Myocyte (in vitro differentiated cells): ENCODE measurements at regions not wholly inside any gene's neighbourhood (a gene's known extent, or its start where the extent isn't known, plus 50 kb on each side); places are given as distances from the start of the nearest gene placed in this dataset.
A peak's percentile ranks its signal among the peaks of the same experiment; 100 is the strongest.

Experiments used
- DNase-seq: peaks from one replicate; pipeline ENCODE4 v3.0.0-alpha.2; 2012; ENCODE audit warnings: low read depth

DNA sequence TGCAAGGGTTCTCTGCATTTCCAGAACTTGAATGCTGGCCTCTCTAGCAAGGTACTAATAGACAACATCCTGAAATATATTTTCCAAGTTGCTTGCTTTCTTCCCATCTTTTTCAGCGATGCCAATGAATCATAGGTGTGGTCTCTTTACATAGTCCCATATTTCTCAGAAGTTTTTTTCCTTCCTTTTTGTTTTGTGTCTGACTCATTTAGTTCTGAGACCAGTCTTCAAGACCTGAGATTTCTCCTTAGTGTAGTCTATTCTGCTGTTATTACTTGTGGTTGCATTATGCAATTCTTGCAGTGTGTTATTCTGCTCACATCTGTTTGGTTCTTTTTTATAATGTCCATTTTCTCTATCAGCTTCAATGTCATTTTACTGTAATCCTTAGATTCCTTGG is 1265.0 kb upstream of the ALCAM start:
- DNase-seq, result no peak

GRCh38 chr3:104102386-104102785 is 1264.3 kb upstream of the ALCAM start:
- peak; percentile 44 for DNase-seq

DNA sequence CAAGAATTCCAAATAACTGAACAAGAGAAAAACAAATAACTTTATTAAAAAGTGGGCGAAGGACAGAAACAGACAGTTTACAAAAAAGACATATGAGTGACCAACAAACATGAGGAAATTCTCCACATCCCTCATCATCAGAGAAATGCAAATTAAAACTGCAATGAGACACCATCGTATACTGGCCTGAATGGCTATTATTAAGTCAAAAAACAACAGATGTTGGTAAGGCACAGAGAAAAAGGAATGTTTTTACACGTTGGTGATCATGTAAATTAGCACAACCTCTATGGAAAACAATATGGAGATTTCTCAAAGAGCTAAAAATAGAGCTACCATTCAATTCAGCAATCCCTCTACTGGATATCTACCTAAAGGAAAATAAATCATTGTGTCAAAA is 1260.4 kb upstream of the ALCAM start:
- no peak for DNase-seq

DNA sequence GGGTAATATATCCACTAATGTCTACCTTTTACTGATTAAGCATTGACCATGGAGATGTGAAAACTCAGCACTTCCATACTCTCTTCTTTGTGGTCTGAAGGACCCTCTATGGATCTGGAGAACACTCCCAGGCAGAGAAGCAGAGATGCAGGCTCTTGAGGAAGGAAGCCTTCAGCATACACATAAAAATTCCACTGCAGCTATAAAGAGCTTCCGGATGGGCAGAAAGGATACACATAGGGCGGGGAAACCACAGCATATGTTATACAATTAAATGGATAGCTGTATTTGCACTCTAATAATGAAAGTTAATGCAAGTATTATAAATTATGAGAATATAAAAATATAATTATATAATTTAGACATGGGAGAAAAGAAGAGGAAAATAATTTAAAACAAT is 1258.2 kb upstream of the ALCAM start:
- no peak for DNase-seq

- no peak for DNase-seq
Measured at GRCh38 chr3:104126463-104126862, 1240.2 kb upstream of the ALCAM start.

- no peak for DNase-seq
Measured at GRCh38 chr3:104126864-104127553, 1239.7 kb upstream of the ALCAM start.

DNA sequence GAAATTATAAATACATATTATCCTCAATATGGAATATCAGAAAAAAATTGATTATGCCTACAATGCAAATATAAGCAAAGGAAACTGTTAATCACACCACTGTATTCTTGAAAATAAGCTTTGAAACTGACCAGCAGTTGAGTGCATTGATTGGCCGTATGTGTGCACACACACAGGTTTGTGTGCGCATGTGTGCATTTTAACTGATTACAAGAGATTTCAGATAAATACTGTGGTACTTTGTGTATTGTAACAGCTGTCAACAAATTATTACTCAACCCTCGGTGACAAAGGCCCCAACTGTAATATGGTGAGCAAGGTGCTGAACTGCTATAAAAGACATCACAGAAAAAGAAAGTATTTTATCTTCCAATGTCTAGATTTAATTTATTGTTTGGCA is 1238.9 kb upstream of the ALCAM start:
- DNase-seq, result no peak

- no peak for DNase-seq
Measured at GRCh38 chr3:104132566-104133403, 1233.9 kb upstream of the ALCAM start.

DNA sequence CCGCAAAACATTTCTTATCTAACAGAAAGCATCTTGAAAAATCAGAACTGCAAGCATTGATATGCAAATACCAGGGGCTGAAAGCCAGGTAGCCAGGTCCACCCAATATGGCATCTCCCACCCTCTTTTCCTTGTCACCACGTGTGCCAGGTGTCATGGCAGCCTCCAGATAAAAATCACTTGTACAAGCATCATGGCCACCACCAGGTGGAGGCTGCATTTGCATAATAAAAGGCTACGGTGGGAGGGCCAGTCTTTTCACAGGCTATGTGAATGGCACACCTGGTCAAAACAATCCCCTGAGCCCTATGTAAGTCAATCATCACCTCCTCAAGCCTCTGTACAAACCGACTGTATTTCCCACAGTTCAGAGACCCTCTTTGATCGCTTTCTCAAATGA is 1233.1 kb upstream of the ALCAM start:
- DNase-seq, result no peak

- DNase-seq, result no peak
Measured at GRCh38 chr3:104137116-104137515, 1229.6 kb upstream of the ALCAM start.

DNA sequence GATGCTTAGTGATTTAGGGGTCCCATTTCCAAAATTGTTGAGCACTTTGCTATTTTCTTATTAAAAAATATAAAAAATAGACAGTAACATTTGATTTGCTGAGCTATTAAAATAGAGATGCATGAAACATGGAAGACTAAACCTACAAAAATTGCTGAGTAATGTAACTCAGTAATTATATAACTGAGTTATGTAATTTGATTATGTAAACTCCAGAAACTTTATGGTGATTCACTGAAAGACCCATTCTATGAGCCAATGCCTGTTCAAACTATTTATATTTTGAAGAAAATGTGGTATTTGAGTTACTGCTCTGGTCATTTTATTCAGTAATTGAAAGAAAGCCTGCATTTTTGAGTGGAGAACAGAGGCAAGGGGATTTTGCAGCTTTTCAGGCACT is 1221.5 kb upstream of the ALCAM start:
- no peak for DNase-seq

DNA sequence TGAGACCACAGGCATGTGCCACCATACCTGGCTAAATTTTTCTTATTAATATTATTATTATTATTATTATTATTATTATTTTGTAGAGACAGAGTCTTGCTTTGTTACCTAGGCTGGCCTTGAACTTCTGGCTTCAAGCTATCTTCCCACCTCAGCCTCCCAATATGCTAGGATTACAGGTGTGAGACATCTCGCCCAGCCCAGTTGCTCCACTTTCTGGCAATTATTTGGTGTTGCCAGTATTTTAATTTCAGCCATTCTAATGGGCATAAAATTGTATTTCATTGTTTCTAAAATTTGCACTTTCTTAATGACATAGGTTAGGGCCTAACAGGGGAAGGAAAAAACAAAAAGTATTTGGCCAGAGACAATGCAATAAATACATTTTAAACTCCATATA is 1217.6 kb upstream of the ALCAM start:
- no peak for DNase-seq

DNA sequence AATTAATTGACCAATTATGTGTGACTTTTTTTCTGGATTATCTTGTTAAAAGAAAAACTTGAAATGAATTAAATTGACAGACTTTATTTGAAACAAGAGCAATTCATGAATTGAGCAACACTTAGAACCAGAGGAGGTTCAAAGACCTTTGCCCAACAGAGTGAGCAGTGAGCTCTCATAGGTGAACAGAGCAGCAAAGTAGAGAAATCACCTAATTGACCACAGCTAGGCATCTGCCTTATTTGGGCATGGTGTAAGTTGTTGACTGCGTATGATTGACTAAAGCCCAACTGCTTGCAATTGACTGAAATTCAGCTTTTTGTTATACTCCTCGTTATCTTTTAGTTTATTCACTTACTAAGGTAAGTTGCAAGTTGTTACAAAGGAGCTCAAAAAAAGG is 1216.0 kb upstream of the ALCAM start:
- no peak for DNase-seq

GRCh38 chr3:104154896-104155295 is 1211.8 kb upstream of the ALCAM start:
- no peak for DNase-seq

- no peak for DNase-seq
Measured at GRCh38 chr3:104165866-104166265, 1200.8 kb upstream of the ALCAM start.

- no peak for DNase-seq
Measured at GRCh38 chr3:104168386-104168785, 1198.3 kb upstream of the ALCAM start.

GRCh38 chr3:104175696-104176095 is 1191.0 kb upstream of the ALCAM start:
- DNase-seq, result no peak

DNA sequence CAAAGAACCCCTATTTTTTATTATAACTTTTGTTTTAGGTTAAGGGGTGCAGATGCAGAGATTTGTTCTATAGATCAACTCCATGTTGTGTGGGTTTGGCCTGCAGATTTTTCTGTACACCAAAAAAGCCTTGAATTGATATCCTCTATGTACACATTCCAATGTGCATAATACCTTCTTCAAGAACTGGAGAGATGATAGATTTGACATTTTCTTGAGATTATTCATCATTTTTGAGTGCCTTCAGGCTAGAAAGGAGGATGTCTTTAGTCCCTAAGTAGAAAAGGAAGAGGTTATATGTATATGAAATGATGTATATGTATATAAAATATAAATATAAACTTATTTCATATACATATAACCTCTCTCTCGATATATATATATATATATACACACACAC is 1190.0 kb upstream of the ALCAM start:
- DNase-seq, result no peak

- no peak for DNase-seq
Measured at GRCh38 chr3:104178680-104179079, 1188.0 kb upstream of the ALCAM start.

GRCh38 chr3:104180906-104181305 is 1185.8 kb upstream of the ALCAM start:
- DNase-seq, result no peak

GRCh38 chr3:104190681-104191080 is 1176.0 kb upstream of the ALCAM start:
- DNase-seq, result peak; percentile 2

DNA sequence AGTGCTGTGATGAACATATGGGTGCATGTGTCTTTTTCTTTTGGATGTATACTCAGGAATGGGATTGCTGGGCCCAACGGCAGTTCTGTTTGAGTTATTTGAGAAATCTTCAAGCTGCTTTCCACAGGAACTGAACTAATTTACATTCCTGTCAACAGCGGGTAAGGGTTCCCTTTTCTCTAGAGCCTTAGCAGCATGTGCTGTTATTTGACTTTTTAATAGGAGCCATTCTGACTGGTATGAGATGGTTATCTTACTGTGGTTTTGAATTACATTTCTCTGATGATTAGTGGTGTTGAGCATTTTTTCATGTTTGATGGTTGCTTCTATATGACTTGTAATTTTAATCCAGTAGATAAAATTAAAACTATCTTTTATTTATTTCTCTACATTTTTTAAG is 1168.6 kb upstream of the ALCAM start:
- DNase-seq, result no peak

DNA sequence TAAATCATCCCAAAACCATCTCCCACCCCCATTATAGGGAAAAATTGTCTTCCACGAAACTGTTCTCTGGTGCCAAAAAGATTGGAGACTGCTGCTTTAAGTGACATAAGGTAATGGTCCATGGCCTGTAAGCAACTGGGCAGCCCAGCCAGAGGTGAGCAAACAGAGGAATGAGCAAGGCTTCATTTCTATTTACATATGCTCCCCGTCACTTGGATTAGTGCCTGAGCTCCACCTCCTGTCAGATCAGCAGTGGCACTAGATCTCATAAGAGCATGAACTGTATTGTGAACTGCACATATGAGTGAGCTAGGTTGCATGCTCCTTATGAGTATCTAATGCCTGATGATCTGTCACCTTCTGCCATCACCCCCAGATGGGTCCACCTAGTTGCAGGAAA is 1159.8 kb upstream of the ALCAM start:
- DNase-seq, result no peak
